ENCODE measurements at regions not wholly inside any gene's neighbourhood (a gene's known extent, or its start where the extent isn't known, plus 50 kb on each side); places are given as distances from the start of the nearest gene placed in this dataset.

DNA sequence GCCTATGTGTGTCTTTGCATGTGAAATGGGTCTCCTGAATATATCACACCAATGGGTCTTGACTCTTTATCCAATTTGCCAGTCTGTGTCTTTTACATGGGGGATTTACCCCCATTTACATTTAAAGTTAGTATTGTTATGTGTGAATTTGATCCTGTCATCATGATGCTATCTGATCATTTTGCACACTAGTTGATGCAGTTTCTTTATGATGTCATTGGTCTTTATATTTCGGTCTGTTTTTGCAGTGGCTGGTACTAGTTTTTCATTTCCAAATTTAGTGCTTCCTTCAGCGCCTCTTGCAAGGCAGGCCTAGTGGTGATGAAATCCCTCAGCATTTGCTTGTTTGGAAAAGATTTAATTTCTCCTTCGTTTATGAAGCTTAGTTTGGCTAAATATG, 555.2 kb upstream of the BTBD3 start:
- ChIA-PET CTCF (no interaction called here), POLR2A (no interaction called here)
- no peaks in the 10 kb centered on the region for H3K9me3 ChIP-seq (ENCODE audit: control insufficient read depth, insufficient read depth, low read depth, low read length)
- no peaks in the 10 kb centered on the region for H3K27me3 ChIP-seq (ENCODE audit: control insufficient read depth, insufficient read depth, low read length)
- BruUV-seq (replicated peaks): no TSS peak
- no peak overlapping the region for H3K4me3 ChIP-seq (ENCODE audit: low read depth in 2 of 2, low read length in 2 of 2)
- no peak overlapping the region for H3K27ac ChIP-seq (ENCODE audit: low read length)
- ATAC-seq: no peak
- H3K4me1 ChIP-seq (ENCODE audit: control insufficient read depth, insufficient read depth, low read length): no peaks in the 10 kb centered on the region
- no peak for DNase-seq (ENCODE audit: low read depth, low spot score)
- no peaks in the 10 kb centered on the region for H3K36me3 ChIP-seq (ENCODE audit: control insufficient read depth, insufficient read depth, low read length)
- in situ Hi-C loops (cut with HindIII; ENCODE audit: low pct_unique_long_range_greater_than_20kb, low sequenced_read_pairs): no loop called here
- TF ChIP-seq, protein P1, sequence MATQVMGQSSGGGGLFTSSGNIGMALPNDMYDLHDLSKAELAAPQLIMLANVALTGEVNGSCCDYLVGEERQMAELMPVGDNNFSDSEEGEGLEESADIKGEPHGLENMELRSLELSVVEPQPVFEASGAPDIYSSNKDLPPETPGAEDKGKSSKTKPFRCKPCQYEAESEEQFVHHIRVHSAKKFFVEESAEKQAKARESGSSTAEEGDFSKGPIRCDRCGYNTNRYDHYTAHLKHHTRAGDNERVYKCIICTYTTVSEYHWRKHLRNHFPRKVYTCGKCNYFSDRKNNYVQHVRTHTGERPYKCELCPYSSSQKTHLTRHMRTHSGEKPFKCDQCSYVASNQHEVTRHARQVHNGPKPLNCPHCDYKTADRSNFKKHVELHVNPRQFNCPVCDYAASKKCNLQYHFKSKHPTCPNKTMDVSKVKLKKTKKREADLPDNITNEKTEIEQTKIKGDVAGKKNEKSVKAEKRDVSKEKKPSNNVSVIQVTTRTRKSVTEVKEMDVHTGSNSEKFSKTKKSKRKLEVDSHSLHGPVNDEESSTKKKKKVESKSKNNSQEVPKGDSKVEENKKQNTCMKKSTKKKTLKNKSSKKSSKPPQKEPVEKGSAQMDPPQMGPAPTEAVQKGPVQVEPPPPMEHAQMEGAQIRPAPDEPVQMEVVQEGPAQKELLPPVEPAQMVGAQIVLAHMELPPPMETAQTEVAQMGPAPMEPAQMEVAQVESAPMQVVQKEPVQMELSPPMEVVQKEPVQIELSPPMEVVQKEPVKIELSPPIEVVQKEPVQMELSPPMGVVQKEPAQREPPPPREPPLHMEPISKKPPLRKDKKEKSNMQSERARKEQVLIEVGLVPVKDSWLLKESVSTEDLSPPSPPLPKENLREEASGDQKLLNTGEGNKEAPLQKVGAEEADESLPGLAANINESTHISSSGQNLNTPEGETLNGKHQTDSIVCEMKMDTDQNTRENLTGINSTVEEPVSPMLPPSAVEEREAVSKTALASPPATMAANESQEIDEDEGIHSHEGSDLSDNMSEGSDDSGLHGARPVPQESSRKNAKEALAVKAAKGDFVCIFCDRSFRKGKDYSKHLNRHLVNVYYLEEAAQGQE (IDR thresholded peaks at IDR 0.05; ENCODE audit: insufficient read depth in 1 of 2, low read depth in 2 of 2, low read length in 1 of 2): no peak
- TF ChIP-seq SIN3A (IDR thresholded peaks at IDR 0.05; ENCODE audit: borderline replicate concordance, insufficient read depth, low read depth, low read length) (no peak), TCF7L2 (IDR thresholded peaks at IDR 0.05; ENCODE audit: low read depth, low read length) (no peak), POLR2AphosphoS5 (IDR thresholded peaks at IDR 0.05; ENCODE audit: low read depth, low read length) (no peak)
- TF ChIP-seq, protein P2, sequence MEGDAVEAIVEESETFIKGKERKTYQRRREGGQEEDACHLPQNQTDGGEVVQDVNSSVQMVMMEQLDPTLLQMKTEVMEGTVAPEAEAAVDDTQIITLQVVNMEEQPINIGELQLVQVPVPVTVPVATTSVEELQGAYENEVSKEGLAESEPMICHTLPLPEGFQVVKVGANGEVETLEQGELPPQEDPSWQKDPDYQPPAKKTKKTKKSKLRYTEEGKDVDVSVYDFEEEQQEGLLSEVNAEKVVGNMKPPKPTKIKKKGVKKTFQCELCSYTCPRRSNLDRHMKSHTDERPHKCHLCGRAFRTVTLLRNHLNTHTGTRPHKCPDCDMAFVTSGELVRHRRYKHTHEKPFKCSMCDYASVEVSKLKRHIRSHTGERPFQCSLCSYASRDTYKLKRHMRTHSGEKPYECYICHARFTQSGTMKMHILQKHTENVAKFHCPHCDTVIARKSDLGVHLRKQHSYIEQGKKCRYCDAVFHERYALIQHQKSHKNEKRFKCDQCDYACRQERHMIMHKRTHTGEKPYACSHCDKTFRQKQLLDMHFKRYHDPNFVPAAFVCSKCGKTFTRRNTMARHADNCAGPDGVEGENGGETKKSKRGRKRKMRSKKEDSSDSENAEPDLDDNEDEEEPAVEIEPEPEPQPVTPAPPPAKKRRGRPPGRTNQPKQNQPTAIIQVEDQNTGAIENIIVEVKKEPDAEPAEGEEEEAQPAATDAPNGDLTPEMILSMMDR (IDR thresholded peaks at IDR 0.05): no peak
- intact Hi-C loops (cut with micrococcal nuclease; ENCODE audit: unreplicated experiment): no loop called here

DNA sequence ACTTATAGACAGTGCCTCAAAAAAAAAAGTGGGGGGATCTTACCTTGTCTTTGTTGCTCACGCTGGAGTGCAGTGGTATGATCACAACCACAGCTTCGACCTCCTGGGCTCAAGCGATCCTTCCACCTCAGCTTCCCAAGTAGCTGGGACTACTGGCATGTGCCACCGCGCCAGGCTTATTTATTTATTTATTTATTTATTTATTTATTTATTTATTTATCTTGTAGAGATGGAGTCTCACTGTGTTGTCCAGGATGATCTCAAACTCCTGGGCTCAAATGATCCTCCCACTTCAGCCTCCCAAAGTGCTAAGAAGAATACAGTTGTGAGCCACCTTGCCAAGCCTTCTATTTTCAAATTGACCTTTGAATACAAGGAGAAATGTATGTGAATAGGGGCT, 553.0 kb upstream of the BTBD3 start:
- CTCF ChIA-PET: no interaction called here
- Histone ChIP-seq H3K9me3 (ENCODE audit: control insufficient read depth, insufficient read depth, low read depth, low read length) (no peaks in the 10 kb centered on the region), H3K27me3 (ENCODE audit: control insufficient read depth, insufficient read depth, low read length) (no peaks in the 10 kb centered on the region), H3K4me3 (ENCODE audit: low read depth in 2 of 2, low read length in 2 of 2) (no peak overlapping the region), H3K4me1 (ENCODE audit: control insufficient read depth, insufficient read depth, low read length) (no peaks in the 10 kb centered on the region), H3K36me3 (ENCODE audit: control insufficient read depth, insufficient read depth, low read length) (no peaks in the 10 kb centered on the region), H3K27ac (ENCODE audit: low read length) (no peak overlapping the region)
- in situ Hi-C loops (cut with HindIII; ENCODE audit: low pct_unique_long_range_greater_than_20kb, low sequenced_read_pairs) (no loop called here), intact Hi-C loops (cut with micrococcal nuclease; ENCODE audit: unreplicated experiment) (no loop called here)
- TF ChIP-seq, protein P2 (IDR thresholded peaks at IDR 0.05): no peak
- TF ChIP-seq POLR2AphosphoS5 (IDR thresholded peaks at IDR 0.05; ENCODE audit: low read depth, low read length) (no peak), TCF7L2 (IDR thresholded peaks at IDR 0.05; ENCODE audit: low read depth, low read length) (no peak), SIN3A (IDR thresholded peaks at IDR 0.05; ENCODE audit: borderline replicate concordance, insufficient read depth, low read depth, low read length) (no peak)
- TF ChIP-seq, protein P1 (IDR thresholded peaks at IDR 0.05; ENCODE audit: insufficient read depth in 1 of 2, low read depth in 2 of 2, low read length in 1 of 2): no peak
- DNase-seq (ENCODE audit: low read depth, low spot score) (no peak), ATAC-seq (no peak)
- BruUV-seq (replicated peaks): no TSS peak
- POLR2A ChIA-PET: no interaction called here

Measured in Panc1 (cell line).